GM10248 (cell line): ENCODE measurements at regions not wholly inside any gene's neighbourhood (a gene's known extent, or its start where the extent isn't known, plus 50 kb on each side); places are given as distances from the start of the nearest gene placed in this dataset.

Experiments used
- CTCF ChIA-PET: fragments of 300-600 bp; sonication (Branson Sonifier 250); formaldehyde crosslinking; extraction: SDS; loops from one replicate; lab custom pipeline; 2021; ENCODE audit warnings: antibody characterized with exemption; lab: Yijun Ruan, JAX
- POLR2A ChIA-PET: fragments of 350-650 bp; sonication (Branson Sonifier 250); formaldehyde crosslinking; extraction: SDS; loops from one replicate; lab custom pipeline; 2020; ENCODE audit warnings: antibody characterized with exemption; lab: Yijun Ruan, JAX
- DNase-seq: peaks from one replicate; pipeline ENCODE4 v3.0.0; 2012; ENCODE audit errors: extremely low spot score
- TF ChIP-seq, protein P1 (sequence below): IDR thresholded peaks from 2 replicates; pipeline ENCODE4 v1.5.1; 2012; ENCODE audit warnings: mild to moderate bottlenecking, low read depth; ENCODE audit errors: extremely low read depth, missing control alignments, control extremely low read depth

DNA sequence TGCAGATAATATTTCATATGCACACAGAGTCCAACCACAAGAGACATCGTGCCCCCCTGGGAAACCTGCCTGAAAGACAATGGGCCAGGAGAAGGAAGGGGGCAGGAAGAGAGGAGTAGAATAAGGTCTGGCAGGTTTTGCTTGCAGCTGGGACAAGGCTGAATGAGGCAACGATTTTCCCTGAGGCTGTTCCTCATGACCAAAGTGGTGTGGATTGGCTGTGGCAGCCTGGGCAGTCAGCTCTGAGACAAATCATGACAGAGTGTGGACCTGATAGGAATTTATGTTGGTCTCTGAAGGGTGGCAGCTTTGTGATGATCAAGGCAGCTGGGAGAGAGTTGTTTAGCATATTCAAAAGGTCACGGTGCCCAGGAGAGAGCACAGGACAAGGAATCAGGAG lies 119.3 kb downstream of the NMUR2 start:
- TF ChIP-seq, protein P1, sequence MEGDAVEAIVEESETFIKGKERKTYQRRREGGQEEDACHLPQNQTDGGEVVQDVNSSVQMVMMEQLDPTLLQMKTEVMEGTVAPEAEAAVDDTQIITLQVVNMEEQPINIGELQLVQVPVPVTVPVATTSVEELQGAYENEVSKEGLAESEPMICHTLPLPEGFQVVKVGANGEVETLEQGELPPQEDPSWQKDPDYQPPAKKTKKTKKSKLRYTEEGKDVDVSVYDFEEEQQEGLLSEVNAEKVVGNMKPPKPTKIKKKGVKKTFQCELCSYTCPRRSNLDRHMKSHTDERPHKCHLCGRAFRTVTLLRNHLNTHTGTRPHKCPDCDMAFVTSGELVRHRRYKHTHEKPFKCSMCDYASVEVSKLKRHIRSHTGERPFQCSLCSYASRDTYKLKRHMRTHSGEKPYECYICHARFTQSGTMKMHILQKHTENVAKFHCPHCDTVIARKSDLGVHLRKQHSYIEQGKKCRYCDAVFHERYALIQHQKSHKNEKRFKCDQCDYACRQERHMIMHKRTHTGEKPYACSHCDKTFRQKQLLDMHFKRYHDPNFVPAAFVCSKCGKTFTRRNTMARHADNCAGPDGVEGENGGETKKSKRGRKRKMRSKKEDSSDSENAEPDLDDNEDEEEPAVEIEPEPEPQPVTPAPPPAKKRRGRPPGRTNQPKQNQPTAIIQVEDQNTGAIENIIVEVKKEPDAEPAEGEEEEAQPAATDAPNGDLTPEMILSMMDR = no peak
- ChIA-PET CTCF (no interaction called here), POLR2A (no interaction called here)
- no peak for DNase-seq

DNA sequence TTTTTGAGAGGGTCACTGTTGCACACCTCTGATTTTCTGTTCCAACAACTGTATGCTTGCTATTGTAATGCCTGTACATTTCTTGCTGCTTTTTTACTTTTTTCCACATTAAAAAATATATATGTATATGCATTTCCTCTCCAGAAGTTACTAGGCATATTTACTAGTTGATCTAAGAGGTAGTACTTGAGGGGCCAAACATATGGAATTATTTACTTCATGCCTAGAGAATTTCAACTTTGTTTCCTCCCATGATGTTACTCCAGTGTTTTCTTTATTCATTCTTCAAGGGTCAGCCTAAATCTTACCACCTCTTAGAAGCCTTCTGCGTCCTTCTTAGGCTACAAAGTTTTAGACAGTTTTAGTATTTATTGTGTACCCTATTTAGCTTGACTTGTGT lies 122.7 kb downstream of the NMUR2 start:
- TF ChIP-seq, protein P1 = no peak
- DNase-seq = no peak
- ChIA-PET CTCF (no interaction called here), POLR2A (no interaction called here)

DNA sequence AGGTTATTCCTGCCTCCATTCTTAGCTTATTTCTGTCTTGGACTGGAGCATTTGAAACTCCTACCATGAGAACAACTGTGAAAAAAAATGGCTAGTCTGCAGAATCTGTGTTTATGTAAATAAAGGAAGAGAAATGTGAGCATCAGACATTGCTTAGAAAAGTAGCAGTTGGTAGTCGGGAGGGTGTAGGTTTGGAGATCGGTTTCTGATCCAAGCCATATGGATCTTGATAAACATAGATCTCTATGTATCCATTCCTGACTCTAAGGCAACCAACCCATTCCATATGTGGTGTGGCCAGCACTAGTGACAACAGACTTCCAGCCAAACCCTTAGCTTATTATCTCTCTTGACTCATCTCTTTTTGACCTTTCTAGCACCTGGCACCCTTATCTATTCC lies 127.1 kb downstream of the NMUR2 start:
- CTCF ChIA-PET = interaction anchor here (0.8 to 1.1 kb wide), 3 partner anchors 9 to 38 kb away, joined by 3 read pairs; no protein-coding TSS in a partner anchor
- POLR2A ChIA-PET = no interaction called here
- TF ChIP-seq, protein P1 = no peak
- DNase-seq = no peak

DNA sequence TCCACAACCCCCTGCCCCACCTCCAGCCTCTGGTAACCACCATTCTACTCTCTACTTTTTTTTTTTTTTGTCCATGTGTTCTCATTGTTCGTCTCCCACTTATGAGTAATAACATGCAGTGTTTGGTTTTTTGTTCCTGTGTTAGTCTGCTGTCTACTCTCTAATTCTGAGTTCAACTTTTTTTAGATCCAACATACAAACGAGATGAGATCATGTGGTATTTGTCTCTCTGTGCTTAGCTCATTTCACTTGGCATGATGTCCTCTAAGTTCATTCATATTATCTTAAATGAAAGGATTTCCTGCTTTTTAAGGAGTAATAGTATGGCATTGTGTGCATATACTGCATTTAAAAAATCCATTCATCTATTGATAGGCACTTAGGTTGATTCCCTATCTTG lies 130.9 kb downstream of the NMUR2 start:
- POLR2A ChIA-PET = no interaction called here
- TF ChIP-seq, protein P1 = no peak
- no peak for DNase-seq
- CTCF ChIA-PET = no interaction called here

DNA sequence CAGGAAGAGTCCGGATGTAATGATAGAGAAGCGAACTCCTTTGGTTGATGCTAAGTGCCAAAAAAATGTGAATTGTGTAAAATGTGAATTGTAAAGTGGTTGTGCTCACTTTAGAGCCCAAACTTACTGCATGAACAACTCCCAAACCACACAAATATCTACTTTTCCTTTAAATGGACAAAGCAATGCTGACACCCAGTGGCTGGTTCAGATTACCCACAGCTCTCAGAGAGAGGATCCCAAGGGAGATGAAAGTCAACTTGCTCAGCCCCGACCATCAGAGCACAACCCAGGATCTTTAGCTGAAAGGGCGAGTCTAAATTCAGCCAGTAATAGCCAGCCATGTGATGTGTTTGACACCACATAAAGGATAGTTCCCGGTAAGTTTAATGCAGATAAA lies 133.7 kb downstream of the NMUR2 start:
- POLR2A ChIA-PET = no interaction called here
- TF ChIP-seq, protein P1 = no peak
- no peak for DNase-seq
- CTCF ChIA-PET = no interaction called here

DNA sequence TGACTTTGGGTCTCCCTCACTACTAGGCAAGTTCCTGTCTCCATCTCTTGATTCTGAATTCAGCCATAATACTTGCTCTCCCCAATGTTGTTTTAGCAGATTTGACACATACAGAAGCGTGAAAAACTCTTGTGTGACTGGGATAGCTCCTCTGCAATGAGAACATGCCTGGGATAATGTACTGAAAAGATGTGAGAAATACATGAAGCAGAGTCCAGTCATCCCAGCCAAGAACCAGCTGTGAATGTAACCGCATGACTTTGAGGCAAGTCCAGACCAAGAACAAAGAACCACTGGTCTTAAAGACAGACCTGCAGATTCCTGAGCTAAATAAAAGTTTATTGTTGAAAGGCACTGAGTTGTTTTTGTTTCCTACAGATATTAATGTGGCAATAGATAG lies 135.0 kb downstream of the NMUR2 start:
- DNase-seq = no peak
- POLR2A ChIA-PET = no interaction called here
- TF ChIP-seq, protein P1 = no peak
- CTCF ChIA-PET = interaction anchor here (0.8 to 1.3 kb wide), 2 partner anchors 10 to 445 kb away, joined by 3 to 4 read pairs; no protein-coding TSS in a partner anchor
